Endothelial cell (in vitro differentiated cells): ENCODE measurements at regions not wholly inside any gene's neighbourhood (a gene's known extent, or its start where the extent isn't known, plus 50 kb on each side); places are given as distances from the start of the nearest gene placed in this dataset.
"Not testable (repeated sequence)": the region's sequence is repeated elsewhere in the genome, so short reads cannot be mapped to it uniquely, and the experiment has no call there.

ENCODE experiments used
- DNase-seq: peaks from one replicate; pipeline ENCODE4 v3.0.0; 2021; ENCODE audit warnings: low spot score
- H3K27ac Mint-ChIP-seq: one replicate; pipeline ENCODE4 v1.8.0; 2021; ENCODE audit warnings: mixed read lengths, inconsistent platforms; ENCODE audit not compliant: unreplicated experiment
- H3K27me3 Mint-ChIP-seq: one replicate; pipeline ENCODE4 v1.8.0; 2021; ENCODE audit warnings: mild to moderate bottlenecking, moderate library complexity, mixed read lengths, inconsistent platforms; ENCODE audit not compliant: unreplicated experiment
- H3K36me3 Mint-ChIP-seq: one replicate; pipeline ENCODE4 v1.8.0; 2021; ENCODE audit warnings: mild to moderate bottlenecking, low read depth, mixed read lengths, inconsistent platforms; ENCODE audit not compliant: unreplicated experiment
- H3K4me1 Mint-ChIP-seq: one replicate; pipeline ENCODE4 v1.8.0; 2021; ENCODE audit warnings: mild to moderate bottlenecking, mixed read lengths, inconsistent platforms; ENCODE audit not compliant: unreplicated experiment
- H3K4me3 Mint-ChIP-seq: one replicate; pipeline ENCODE4 v1.8.0; 2021; ENCODE audit warnings: mild to moderate bottlenecking, mixed read lengths, inconsistent platforms; ENCODE audit not compliant: unreplicated experiment
- H3K9me3 Mint-ChIP-seq: one replicate; pipeline ENCODE4 v1.8.0; 2021; ENCODE audit warnings: mixed read lengths, inconsistent platforms; ENCODE audit not compliant: unreplicated experiment
- TF ChIP-seq, protein P1 (sequence below): fragments of 200-600 bp; sonication (generic); IDR thresholded peaks from one replicate; pipeline ENCODE4 v1.5.0; 2021; ENCODE audit warnings: antibody characterized with exemption; ENCODE audit not compliant: unreplicated experiment

GRCh38 chr10:64430690-64431323, 909.6 kb downstream of the REEP3 start:
- Mint-ChIP-seq H3K27ac (no peak overlapping the region), H3K36me3 (no peaks in the 10 kb centered on the region), H3K9me3 (no peaks in the 10 kb centered on the region), H3K4me3 (no peak overlapping the region), H3K27me3 (no peaks in the 10 kb centered on the region), H3K4me1 (no peaks in the 10 kb centered on the region)
- TF ChIP-seq, protein P1, sequence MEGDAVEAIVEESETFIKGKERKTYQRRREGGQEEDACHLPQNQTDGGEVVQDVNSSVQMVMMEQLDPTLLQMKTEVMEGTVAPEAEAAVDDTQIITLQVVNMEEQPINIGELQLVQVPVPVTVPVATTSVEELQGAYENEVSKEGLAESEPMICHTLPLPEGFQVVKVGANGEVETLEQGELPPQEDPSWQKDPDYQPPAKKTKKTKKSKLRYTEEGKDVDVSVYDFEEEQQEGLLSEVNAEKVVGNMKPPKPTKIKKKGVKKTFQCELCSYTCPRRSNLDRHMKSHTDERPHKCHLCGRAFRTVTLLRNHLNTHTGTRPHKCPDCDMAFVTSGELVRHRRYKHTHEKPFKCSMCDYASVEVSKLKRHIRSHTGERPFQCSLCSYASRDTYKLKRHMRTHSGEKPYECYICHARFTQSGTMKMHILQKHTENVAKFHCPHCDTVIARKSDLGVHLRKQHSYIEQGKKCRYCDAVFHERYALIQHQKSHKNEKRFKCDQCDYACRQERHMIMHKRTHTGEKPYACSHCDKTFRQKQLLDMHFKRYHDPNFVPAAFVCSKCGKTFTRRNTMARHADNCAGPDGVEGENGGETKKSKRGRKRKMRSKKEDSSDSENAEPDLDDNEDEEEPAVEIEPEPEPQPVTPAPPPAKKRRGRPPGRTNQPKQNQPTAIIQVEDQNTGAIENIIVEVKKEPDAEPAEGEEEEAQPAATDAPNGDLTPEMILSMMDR: peak; percentile 52
- DNase-seq: peak; percentile 61

DNA sequence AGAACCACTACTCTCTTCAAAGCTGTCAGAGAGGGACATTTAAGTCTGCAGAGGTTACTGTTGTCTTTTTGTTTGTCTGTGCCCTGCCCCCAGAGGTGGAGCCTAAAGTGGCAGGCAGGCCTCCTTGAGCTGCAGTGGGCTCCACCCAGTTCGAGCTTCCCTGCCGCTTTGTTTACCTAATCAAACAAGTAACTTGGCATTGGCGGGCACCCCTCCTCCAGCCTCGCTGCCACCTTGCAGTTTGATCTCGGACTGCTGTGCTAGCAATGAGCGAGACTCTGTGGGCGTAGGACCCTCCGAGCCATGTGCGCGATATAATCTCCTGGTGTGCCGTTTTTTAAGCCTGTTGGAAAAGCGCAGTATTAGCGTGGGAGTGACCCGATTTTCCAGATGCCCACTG, 920.7 kb downstream of the REEP3 start:
- not testable (repeated sequence) for H3K4me1 Mint-ChIP-seq, DNase-seq, H3K9me3 Mint-ChIP-seq, H3K4me3 Mint-ChIP-seq, H3K36me3 Mint-ChIP-seq, H3K27me3 Mint-ChIP-seq, H3K27ac Mint-ChIP-seq

- no peak overlapping the region for H3K4me3 Mint-ChIP-seq
- H3K27me3 Mint-ChIP-seq: no peaks in the 10 kb centered on the region
- TF ChIP-seq, protein P1: no peak
- H3K4me1 Mint-ChIP-seq: no peaks in the 10 kb centered on the region
- H3K36me3 Mint-ChIP-seq: peaks cover 5% of the 10 kb centered on the region
- no peak overlapping the region for H3K27ac Mint-ChIP-seq
- DNase-seq: no peak
- H3K9me3 Mint-ChIP-seq: peaks cover 6% of the 10 kb centered on the region
These were observed 923.0 kb downstream of the REEP3 start for GRCh38 chr10:64444163-64444562.

DNA sequence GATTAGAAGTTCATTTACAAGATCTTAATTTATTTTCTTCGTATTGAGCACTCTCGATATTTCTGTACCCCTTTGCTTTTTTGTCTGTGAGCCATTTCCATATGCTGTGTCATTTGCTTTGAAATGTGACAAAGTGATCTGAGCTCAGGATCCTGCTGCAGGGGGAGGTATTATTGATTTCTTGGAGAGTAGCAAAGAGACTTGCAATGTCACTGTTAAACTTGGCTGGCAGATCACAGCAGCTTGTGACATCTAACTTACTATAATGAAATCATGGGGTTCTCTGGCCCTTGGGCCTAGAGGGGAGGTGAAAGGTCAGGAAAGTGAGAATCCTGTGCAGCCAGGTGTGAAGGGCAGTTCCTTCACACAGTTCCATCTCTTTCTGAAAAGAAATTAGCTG, 923.4 kb downstream of the REEP3 start:
- Mint-ChIP-seq H3K27ac (no peak overlapping the region), H3K36me3 (peaks cover 5% of the 10 kb centered on the region), H3K9me3 (peaks cover 6% of the 10 kb centered on the region), H3K4me3 (no peak overlapping the region), H3K4me1 (no peaks in the 10 kb centered on the region), H3K27me3 (no peaks in the 10 kb centered on the region)
- DNase-seq: no peak
- TF ChIP-seq, protein P1: no peak

DNA sequence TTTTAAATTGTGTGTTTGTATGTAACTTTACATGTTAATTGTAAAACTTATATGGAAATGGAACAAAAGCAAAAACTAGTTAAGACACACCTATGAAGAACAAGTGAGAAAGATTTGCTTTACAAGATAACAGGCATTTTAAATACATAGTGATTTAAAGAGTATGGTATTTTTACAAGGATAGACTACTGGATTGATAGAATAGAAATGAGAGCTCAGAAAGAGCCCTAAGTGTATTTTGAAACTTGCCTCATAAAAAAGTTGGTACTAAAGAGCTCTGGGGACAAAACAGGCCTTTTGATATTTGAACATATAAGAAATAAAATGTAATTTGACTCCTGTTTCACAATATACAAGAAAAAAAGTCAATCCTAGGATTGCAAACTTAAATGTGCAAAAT, 928.4 kb downstream of the REEP3 start:
- Mint-ChIP-seq H3K27ac (no peak overlapping the region), H3K4me3 (no peak overlapping the region), H3K4me1 (no peaks in the 10 kb centered on the region), H3K36me3 (peaks cover 5% of the 10 kb centered on the region), H3K9me3 (no peaks in the 10 kb centered on the region), H3K27me3 (no peaks in the 10 kb centered on the region)
- no peak for DNase-seq
- TF ChIP-seq, protein P1: no peak
